ENCODE measurements at regions not wholly inside any gene's neighbourhood (a gene's known extent, or its start where the extent isn't known, plus 50 kb on each side); places are given as distances from the start of the nearest gene placed in this dataset.

- Mint-ChIP-seq H3K36me3 (no peaks in the 10 kb centered on the region), H3K27ac (no peak overlapping the region), H3K4me1 (peaks cover 7% of the 10 kb centered on the region), H3K4me3 (no peak overlapping the region), H3K9me3 (no peaks in the 10 kb centered on the region)
- no peak for ATAC-seq
- no peak for DNase-seq (ENCODE audit: low spot score in 2 of 2)
These were observed 51.5 kb upstream of the TMEM200A start for GRCh38 chr6:130314271-130314670.

- ATAC-seq (no peak), DNase-seq (ENCODE audit: low spot score in 2 of 2) (no peak)
- no peaks in the 10 kb centered on the region for H3K9me3 Mint-ChIP-seq
- H3K27ac Mint-ChIP-seq: no peak overlapping the region
- peaks cover 11% of the 10 kb centered on the region for H3K4me1 Mint-ChIP-seq
- H3K36me3 Mint-ChIP-seq: no peaks in the 10 kb centered on the region
- no peak overlapping the region for H3K4me3 Mint-ChIP-seq
These were observed 52.6 kb upstream of the TMEM200A start for GRCh38 chr6:130313206-130313605.

- peak; percentile 64 for ATAC-seq
- no peak overlapping the region for H3K27ac Mint-ChIP-seq
- DNase-seq (ENCODE audit: low spot score in 2 of 2): no peak
These were observed 56.8 kb upstream of the TMEM200A start for GRCh38 chr6:130309028-130309427.

GRCh38 chr6:130307752-130308361 is 58.0 kb upstream of the TMEM200A start:
- Mint-ChIP-seq H3K36me3 (no peaks in the 10 kb centered on the region), H3K4me1 (peaks cover 15% of the 10 kb centered on the region), H3K4me3 (no peak overlapping the region), H3K27ac (no peak overlapping the region), H3K9me3 (no peaks in the 10 kb centered on the region)
- ATAC-seq: peak; percentile 62
- DNase-seq (ENCODE audit: low spot score in 2 of 2): no peak

More at GRCh38 chr6:130309028-130309427, 56.8 kb upstream of the TMEM200A start:
- Mint-ChIP-seq H3K9me3 (no peaks in the 10 kb centered on the region), H3K4me1 (peaks cover 15% of the 10 kb centered on the region), H3K4me3 (no peak overlapping the region), H3K36me3 (no peaks in the 10 kb centered on the region)

- no peak for ATAC-seq
- Mint-ChIP-seq H3K27ac (no peak overlapping the region), H3K4me1 (peaks cover 11% of the 10 kb centered on the region), H3K36me3 (no peaks in the 10 kb centered on the region), H3K4me3 (no peak overlapping the region), H3K9me3 (peaks cover 4% of the 10 kb centered on the region)
- DNase-seq (ENCODE audit: low spot score in 2 of 2): no peak
These were observed 59.4 kb upstream of the TMEM200A start for GRCh38 chr6:130306377-130306776.

GRCh38 chr6:130303431-130303830 is 62.4 kb upstream of the TMEM200A start:
- no peaks in the 10 kb centered on the region for H3K36me3 Mint-ChIP-seq
- no peak overlapping the region for H3K27ac Mint-ChIP-seq
- ATAC-seq (no peak), DNase-seq (ENCODE audit: low spot score in 2 of 2) (no peak)
- H3K9me3 Mint-ChIP-seq: peaks cover 4% of the 10 kb centered on the region
- peaks cover 6% of the 10 kb centered on the region for H3K4me1 Mint-ChIP-seq
- H3K4me3 Mint-ChIP-seq: no peak overlapping the region

- H3K9me3 Mint-ChIP-seq: peaks cover 4% of the 10 kb centered on the region
- H3K36me3 Mint-ChIP-seq: no peaks in the 10 kb centered on the region
- no peaks in the 10 kb centered on the region for H3K4me1 Mint-ChIP-seq
- DNase-seq (ENCODE audit: low spot score in 2 of 2) (no peak), ATAC-seq (no peak)
- no peak overlapping the region for H3K4me3 Mint-ChIP-seq
- no peak overlapping the region for H3K27ac Mint-ChIP-seq
These were observed 67.6 kb upstream of the TMEM200A start for GRCh38 chr6:130298258-130298657.

GRCh38 chr6:130296854-130297253 is 69.0 kb upstream of the TMEM200A start:
- H3K4me1 Mint-ChIP-seq: no peaks in the 10 kb centered on the region
- no peak overlapping the region for H3K27ac Mint-ChIP-seq
- H3K9me3 Mint-ChIP-seq: no peaks in the 10 kb centered on the region
- H3K4me3 Mint-ChIP-seq: no peak overlapping the region
- DNase-seq (ENCODE audit: low spot score in 2 of 2) (no peak), ATAC-seq (no peak)
- no peaks in the 10 kb centered on the region for H3K36me3 Mint-ChIP-seq

- Mint-ChIP-seq H3K4me1 (no peaks in the 10 kb centered on the region), H3K9me3 (no peaks in the 10 kb centered on the region), H3K27ac (no peak overlapping the region), H3K36me3 (no peaks in the 10 kb centered on the region), H3K4me3 (no peak overlapping the region)
- no peak for DNase-seq (ENCODE audit: low spot score in 2 of 2)
- peak; percentile 80 for ATAC-seq
These were observed 71.0 kb upstream of the SAMD3 start for GRCh38 chr6:130293800-130294199.

- no peak overlapping the region for H3K27ac Mint-ChIP-seq
- H3K9me3 Mint-ChIP-seq: no peaks in the 10 kb centered on the region
- H3K36me3 Mint-ChIP-seq: no peaks in the 10 kb centered on the region
- H3K4me3 Mint-ChIP-seq: no peak overlapping the region
- DNase-seq (ENCODE audit: low spot score in 2 of 2): no peak
- no peaks in the 10 kb centered on the region for H3K4me1 Mint-ChIP-seq
- no peak for ATAC-seq
These were observed 65.3 kb upstream of the SAMD3 start for GRCh38 chr6:130288065-130288464.

GRCh38 chr6:130282234-130282995 is 59.7 kb upstream of the SAMD3 start:
- peak; percentile 94 for ATAC-seq
- H3K4me3 Mint-ChIP-seq: no peak overlapping the region
- no peak for DNase-seq (ENCODE audit: low spot score in 2 of 2)
- H3K27ac Mint-ChIP-seq: peak overlapping the region; percentile 81
- H3K9me3 Mint-ChIP-seq: peaks cover 3% of the 10 kb centered on the region
- no peaks in the 10 kb centered on the region for H3K36me3 Mint-ChIP-seq
- peaks cover 13% of the 10 kb centered on the region for H3K4me1 Mint-ChIP-seq

- H3K4me1 Mint-ChIP-seq: no peaks in the 10 kb centered on the region
- no peak overlapping the region for H3K4me3 Mint-ChIP-seq
- H3K9me3 Mint-ChIP-seq: peaks cover 25% of the 10 kb centered on the region
- no peak for DNase-seq (ENCODE audit: low spot score in 2 of 2)
- no peak overlapping the region for H3K27ac Mint-ChIP-seq
- H3K36me3 Mint-ChIP-seq: no peaks in the 10 kb centered on the region
- no peak for ATAC-seq
These were observed 53.8 kb upstream of the SAMD3 start for GRCh38 chr6:130276507-130276906.

GRCh38 chr6:130274007-130274406 is 51.3 kb upstream of the SAMD3 start:
- Mint-ChIP-seq H3K36me3 (no peaks in the 10 kb centered on the region), H3K4me1 (peaks cover 6% of the 10 kb centered on the region), H3K4me3 (no peak overlapping the region), H3K27ac (no peak overlapping the region), H3K9me3 (peaks cover 26% of the 10 kb centered on the region)
- ATAC-seq (no peak), DNase-seq (ENCODE audit: low spot score in 2 of 2) (no peak)
